ENCODE measurements at regions not wholly inside any gene's neighbourhood (a gene's known extent, or its start where the extent isn't known, plus 50 kb on each side); places are given as distances from the start of the nearest gene placed in this dataset.

DNA sequence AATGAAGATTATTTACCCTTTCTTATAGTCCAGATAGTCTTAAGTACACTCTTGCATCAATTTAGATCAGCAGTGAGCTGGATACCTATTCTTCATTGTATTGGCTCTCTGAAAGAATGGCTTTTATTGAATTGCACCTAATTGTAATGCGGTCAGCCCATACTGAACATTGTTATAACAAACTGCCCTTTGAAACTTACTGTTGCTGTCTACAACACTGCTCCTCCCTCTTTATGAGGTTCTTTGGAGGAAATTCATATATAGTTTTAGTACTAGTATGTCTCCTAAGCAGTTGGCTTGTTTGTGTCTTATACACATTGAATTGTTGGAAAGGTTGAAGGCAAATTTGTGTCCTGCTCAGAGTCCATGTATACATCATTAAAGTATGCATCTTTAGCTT is 66.5 kb upstream of the UGP2 start:
- DNase-seq (ENCODE audit: insufficient read length, low spot score), result no peak
- FAIRE-seq, result no peak

DNA sequence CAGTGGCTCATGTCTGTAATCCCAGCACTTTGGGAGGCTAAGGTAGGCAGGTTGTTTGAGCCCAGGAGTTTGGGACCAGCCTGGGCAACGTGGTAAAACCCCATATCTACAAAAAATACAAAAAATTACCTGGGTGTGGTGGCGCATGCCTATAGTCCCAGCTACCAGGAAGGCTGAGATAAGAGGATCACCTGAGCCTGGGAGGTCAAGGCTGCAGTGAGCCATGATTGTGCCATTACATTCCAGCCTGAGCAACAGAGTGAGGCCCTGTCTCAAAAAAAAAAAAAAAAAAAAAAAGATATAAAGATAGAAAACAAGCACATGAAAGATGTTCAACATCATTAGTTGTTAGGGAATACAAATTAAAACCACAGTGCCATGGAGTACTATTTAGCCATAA is 65.3 kb upstream of the UGP2 start:
- FAIRE-seq (no peak), DNase-seq (ENCODE audit: insufficient read length, low spot score) (no peak)

DNA sequence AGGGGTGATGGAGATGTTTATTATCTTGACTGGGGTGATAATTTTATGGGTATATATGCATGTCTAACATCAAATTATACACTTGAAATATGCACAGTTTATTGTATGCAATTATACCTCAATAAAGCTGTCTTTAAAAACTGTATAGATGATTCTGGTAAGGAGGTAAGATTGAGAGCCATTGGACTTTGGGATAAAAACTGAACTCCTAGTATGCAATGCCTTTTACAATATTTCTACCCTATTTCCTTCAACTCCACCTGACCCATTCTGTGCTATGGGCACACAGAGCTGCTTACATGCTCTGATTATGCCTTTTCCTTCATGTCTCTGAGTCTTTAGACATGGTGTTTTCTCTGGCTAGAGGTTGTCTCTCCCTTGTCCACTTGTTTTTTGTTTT is 63.9 kb upstream of the UGP2 start:
- no peak for DNase-seq (ENCODE audit: insufficient read length, low spot score)
- no peak for FAIRE-seq

DNA sequence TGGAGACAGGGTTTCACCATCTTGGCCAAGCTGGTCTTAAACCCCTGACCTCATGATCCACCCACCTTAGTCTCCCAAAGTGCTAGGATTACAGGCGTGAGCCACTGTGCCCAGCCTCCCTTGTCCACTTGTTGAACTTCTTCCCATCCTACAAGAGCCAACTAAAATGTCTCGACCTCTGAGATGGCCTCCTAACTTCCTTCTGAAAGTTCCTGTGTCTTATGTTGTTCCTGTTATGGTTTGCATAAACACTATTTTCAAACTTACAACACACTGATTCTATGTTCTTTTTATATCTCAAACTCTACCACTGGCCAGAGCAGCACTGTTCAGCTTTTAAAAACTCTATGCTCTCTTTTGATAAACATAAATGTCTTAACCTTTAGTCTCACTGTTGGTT is 63.3 kb upstream of the UGP2 start:
- FAIRE-seq (no peak), DNase-seq (ENCODE audit: insufficient read length, low spot score) (no peak)

DNA sequence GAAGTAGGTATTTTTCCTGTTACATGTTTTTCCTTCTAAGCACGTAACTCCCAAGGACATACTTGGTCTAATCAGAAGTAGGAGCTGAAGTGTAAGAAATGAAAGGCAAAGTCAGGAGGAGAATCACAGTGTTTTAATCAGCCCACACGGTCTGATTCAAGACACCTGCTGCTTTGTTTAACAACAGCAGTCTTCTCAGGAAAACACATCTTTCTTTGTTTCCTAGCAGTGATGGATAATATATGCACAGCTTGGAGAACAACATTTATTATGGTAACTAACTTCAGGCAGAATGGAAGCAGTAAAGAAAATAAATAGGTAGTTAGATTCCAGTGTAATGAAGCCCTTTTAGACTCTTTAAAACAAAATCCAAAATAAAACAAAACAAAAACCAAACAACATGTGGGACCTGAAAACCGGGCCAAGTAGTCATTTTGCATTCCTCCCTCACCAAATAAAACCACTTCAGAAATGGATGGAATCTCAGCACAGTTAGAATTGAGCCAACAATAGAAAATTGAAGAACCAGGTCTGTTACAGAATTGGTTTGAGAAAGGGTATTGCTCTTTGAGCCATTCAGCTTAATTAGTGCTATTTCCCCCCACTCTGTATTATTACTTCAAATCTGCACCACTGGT is 61.1 kb upstream of the UGP2 start:
- no peak for FAIRE-seq
- DNase-seq (ENCODE audit: insufficient read length, low spot score), result no peak

DNA sequence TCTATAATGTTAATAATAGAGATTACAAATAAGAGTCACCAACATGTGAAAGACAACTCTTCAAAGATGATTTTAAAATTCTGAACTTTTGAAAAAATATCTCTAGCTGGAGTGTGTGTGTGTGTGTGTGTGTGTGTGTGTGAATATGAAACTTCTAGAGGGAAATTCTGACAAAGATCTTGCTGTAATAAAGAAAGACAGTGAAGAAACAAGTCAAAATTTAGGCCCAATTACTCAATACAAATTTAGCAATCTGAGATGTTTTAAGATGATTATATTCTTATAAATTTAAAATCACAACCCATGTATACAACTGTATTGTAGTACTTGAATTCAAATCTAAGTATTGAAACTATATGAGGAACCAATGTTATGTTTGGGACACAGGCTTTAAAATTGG is 57.2 kb upstream of the UGP2 start:
- FAIRE-seq (no peak), DNase-seq (ENCODE audit: insufficient read length, low spot score) (no peak)

DNA sequence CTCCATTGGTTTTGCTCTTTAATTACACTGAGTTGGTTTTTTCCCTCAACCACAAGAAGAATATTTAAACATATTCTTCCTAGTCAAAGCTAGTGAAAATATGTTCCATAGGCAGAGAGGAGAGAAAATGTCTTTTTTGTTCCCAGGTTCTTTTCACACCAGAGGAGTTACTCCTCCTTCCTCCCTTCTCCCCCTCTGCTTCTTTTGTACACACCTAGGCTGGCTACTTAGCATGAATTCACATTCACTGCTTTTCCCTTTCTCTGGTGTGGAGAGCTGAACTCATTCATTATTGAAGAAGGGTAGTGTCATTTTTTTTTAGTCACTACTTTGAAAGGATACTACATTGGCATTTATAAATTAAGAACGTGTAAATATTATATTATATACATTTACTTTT is 56.6 kb upstream of the UGP2 start:
- FAIRE-seq, result no peak
- DNase-seq (ENCODE audit: insufficient read length, low spot score), result no peak

DNA sequence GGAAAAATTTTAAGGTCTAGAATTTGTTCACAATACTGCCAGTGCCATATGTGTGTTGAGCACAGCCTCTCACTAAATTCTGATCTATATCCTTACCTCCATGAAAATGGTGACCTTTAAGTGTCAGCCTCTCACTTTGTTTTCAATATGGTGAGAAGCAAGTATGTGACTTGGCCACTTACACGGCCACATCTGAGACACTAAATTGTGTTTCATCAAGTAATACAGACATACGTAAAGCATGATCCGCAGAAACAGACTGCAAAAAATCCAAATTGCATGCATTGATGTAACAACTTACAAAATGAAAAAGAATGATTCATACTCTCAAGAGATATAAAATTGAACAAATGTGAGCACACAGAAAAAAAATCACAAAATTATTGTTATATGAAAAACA is 55.2 kb upstream of the UGP2 start:
- DNase-seq (ENCODE audit: insufficient read length, low spot score), result no peak
- FAIRE-seq, result no peak

DNA sequence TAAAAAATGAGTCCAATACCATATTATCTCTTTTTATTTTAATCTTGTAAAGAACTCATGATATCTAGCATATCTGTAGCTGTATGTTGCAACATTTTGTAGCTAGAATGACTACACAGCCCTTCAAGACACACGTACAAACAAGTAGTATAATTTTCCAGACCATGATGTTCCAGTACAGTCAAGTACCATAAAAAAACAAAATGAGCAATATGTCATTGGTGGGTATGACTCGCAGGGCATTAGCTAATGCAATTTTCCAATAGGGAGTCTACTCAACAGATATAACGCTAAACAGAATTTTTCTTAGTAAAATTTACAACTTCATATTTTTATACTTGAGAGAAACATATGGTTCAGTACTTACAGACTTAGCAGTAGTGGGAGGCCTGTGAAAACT is 53.6 kb upstream of the UGP2 start:
- no peak for DNase-seq (ENCODE audit: insufficient read length, low spot score)
- FAIRE-seq, result no peak

DNA sequence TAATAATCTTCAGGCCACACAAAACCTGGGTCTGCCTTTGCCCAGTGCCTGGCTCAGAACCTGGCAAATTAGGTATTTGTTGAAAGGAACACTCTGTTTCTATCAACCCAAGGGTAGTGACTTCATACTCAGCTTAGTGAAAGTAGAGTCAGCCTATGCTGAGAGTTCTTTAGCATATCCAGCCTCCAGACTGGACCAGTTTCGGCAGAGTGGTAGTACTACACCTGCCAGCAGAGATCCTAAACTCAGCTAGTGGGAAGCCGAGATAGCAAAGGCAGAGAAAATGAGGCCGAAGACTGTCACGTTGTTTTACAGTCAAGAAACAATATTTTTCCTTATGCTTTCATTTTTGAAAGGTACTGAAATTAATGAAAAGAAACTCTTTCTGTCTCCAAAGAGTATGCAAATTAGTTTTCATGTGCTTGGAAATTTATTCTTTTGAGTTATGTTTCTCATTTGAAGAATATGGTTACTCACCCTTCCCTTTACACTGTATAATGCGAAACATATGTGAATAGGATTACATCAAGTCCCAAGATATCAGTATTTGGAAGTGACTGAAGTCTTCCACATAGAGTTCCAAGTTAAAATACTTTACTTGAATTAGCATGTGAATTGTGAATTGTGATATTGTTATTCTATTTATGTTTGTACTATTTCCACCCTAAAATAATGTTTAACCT is 52.2 kb upstream of the UGP2 start:
- FAIRE-seq (no peak), DNase-seq (ENCODE audit: insufficient read length, low spot score) (no peak)

DNA sequence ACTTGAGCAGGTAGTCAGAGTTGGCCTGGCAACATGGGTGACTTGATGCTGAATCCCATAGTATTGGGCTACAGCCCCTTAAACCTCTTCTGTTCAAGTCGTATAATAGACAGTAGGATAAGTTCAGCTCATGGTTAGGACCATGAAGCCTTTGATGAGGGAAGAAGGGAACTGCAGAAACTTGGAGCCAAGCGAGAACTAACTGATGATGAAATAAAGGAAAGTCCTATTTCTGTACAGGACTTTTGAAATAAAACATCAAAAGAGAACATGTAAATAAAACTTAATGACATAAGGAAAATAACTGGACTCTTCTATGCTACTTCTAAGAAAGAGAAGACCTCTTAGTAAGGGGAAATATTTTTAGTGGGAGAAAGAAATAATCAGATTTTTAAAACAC is 51.2 kb upstream of the UGP2 start:
- no peak for FAIRE-seq
- DNase-seq (ENCODE audit: insufficient read length, low spot score), result no peak

DNA sequence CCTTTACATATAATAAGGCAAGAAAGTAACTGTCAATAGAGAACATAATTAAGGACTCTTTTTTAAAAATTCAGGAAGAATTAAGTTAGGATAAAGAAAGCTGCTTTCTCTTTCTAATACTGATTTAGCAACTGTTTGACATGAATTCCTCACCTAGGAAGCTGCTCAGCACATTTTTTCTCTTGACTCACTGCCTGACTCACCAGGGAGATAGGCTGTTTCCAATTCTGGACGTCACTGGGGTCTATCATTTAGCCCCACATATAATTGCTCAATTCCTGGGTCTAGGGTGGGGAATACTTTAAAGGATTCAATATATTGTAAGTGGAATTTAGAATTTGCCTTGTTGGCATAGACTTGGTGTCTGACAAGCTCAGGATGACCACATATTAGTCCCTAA is 50.8 kb upstream of the UGP2 start:
- FAIRE-seq, result no peak
- DNase-seq (ENCODE audit: insufficient read length, low spot score), result no peak

DNA sequence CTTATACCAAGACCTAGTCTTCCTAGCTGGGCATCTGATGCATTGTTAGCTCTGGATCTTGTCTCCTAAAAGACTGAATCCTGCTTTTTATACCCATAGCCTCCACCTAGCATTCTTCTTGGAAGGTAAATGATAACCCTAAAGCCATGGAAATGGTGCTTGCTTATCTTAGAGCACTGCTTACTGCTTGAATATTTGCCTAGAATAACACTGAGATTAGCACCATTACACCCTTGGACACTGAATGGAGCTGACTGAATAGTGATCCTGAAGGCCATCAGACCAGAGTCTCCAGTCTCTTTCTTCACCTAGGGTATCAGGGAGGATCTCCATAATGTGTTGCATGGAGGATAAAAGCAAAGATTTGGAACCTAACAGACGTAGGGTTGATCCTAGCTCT is 50.3 kb upstream of the UGP2 start:
- DNase-seq (ENCODE audit: insufficient read length, low spot score) (no peak), FAIRE-seq (no peak)
